ENCODE measurements at regions not wholly inside any gene's neighbourhood (a gene's known extent, or its start where the extent isn't known, plus 50 kb on each side); places are given as distances from the start of the nearest gene placed in this dataset.

GRCh38 chr4:116478343-116478742 lies 607.0 kb downstream of the TRAM1L1 start:
- no peaks in the 10 kb centered on the region; the same call in none of the 2 replicates for H3K27me3 Mint-ChIP-seq (ENCODE audit: low read depth)
- H3T11ph ChIP-seq (ENCODE audit: low read length): no peak overlapping the region
- no peak overlapping the region for H3K27ac Mint-ChIP-seq
- no peak overlapping the region for H3K4me2 ChIP-seq (ENCODE audit: insufficient read depth, insufficient read length, low read length)
- no CpG with 5 or more reads among the region's 10 CpGs for WGBS (ENCODE audit: extremely low coverage, insufficient read length, low lambda C conversion rate)
- H3K23me2 ChIP-seq (ENCODE audit: insufficient read length, low read depth, low read length, poor library complexity, severe bottlenecking): no peaks in the 10 kb centered on the region
- peaks cover 7% of the 10 kb centered on the region for H3K9me3 ChIP-seq (ENCODE audit: control insufficient read depth, low read depth, low read length)
- H3K79me2 ChIP-seq (ENCODE audit: insufficient read depth, low read length): no peaks in the 10 kb centered on the region
- H2BK20ac ChIP-seq (ENCODE audit: low read depth, low read length, poor library complexity, severe bottlenecking): no peak overlapping the region
- H4K5ac ChIP-seq (ENCODE audit: insufficient read length, low read depth, low read length): no peak overlapping the region
- no peak overlapping the region for H3K23ac ChIP-seq (ENCODE audit: insufficient read length, low read depth, low read length)
- no peak overlapping the region for H2AFZ ChIP-seq (ENCODE audit: low read length)
- H4K91ac ChIP-seq (ENCODE audit: insufficient read length, low read depth, low read length): no peak overlapping the region
- no peak overlapping the region for H3K4me3 Mint-ChIP-seq
- H3K14ac ChIP-seq (ENCODE audit: insufficient read depth, low read length): no peak overlapping the region
- H4K20me1 ChIP-seq (ENCODE audit: control insufficient read depth, insufficient read depth, insufficient read length): no peaks in the 10 kb centered on the region
- H3K18ac ChIP-seq (ENCODE audit: insufficient read length, low read depth, low read length): no peak overlapping the region
- no peaks in the 10 kb centered on the region for H3K27me3 ChIP-seq (ENCODE audit: insufficient read depth, low read length)
- DNase-seq: no peak
- H3K4me1 ChIP-seq (ENCODE audit: insufficient read depth, low read length): no peaks in the 10 kb centered on the region
- H3K9me3 Mint-ChIP-seq: peaks cover 4 to 10% of the 10 kb centered on the region in 2 experiments; a peak in 3 of 5 replicates
- H2BK12ac ChIP-seq (ENCODE audit: insufficient read length, low read depth, low read length): no peak overlapping the region
- no peak overlapping the region for H2BK120ac ChIP-seq (ENCODE audit: low read depth, low read length, poor library complexity, severe bottlenecking)
- no peak overlapping the region for H4K8ac ChIP-seq (replicated peaks; ENCODE audit: insufficient read length, low read depth, low read length)
- TF ChIP-seq CTCF (conservative IDR thresholded peaks at IDR 0.05): no peak
- no peak overlapping the region for H2AK5ac ChIP-seq (ENCODE audit: insufficient read length, low read length)
- H3K9ac ChIP-seq (ENCODE audit: extremely low read depth, insufficient read length, low read length): no peak overlapping the region
- H3K36me3 Mint-ChIP-seq (ENCODE audit: insufficient read depth in 1 of 3, low read depth in 3 of 3): peaks cover 2 to 10% (median 3%) of the 10 kb centered on the region in 3 experiments; a peak in 2 of 7 replicates
- no peak overlapping the region for H2BK5ac ChIP-seq (ENCODE audit: insufficient read length, low read length)
- H3K79me1 ChIP-seq (ENCODE audit: insufficient read depth, low read depth, low read length, poor library complexity, severe bottlenecking): no peaks in the 10 kb centered on the region
- H3K4me1 Mint-ChIP-seq: no peaks in the 10 kb centered on the region
- no peak overlapping the region for H3K27ac ChIP-seq (ENCODE audit: insufficient read length, low read depth, low read length)
- no peak overlapping the region for H2BK15ac ChIP-seq (ENCODE audit: low read depth, low read length)
- no peak overlapping the region for H3K56ac ChIP-seq (ENCODE audit: insufficient read length, low read depth, low read length)
- no peak overlapping the region for H3K4ac ChIP-seq (ENCODE audit: low read depth, low read length)
